HepG2 (cell line): ENCODE measurements at regions not wholly inside any gene's neighbourhood (a gene's known extent, or its start where the extent isn't known, plus 50 kb on each side); places are given as distances from the start of the nearest gene placed in this dataset.

ENCODE experiments used
- ATAC-seq: fragments of 200-7000 bp; cut with Tn5 transposase; 3 replicates; pipeline ENCODE4 v1.9.1; 2020; ENCODE audit warnings: mild to moderate bottlenecking, moderate library complexity
- BruUV-seq: library from RNA; stranded (reverse); fragments of 400-500 nt; replicated peaks from 2 replicates; lab custom pipeline; 2021; lab: Mats Ljungman, UMichigan
- CTCF ChIA-PET: fragments of 300-600 bp; formaldehyde crosslinking; extraction: SDS; loops from one replicate; lab custom pipeline; 2021; ENCODE audit warnings: low total read pairs, inconsistent platforms, low intra/inter-chr PET ratio; lab: Yijun Ruan, JAX
- POLR2A ChIA-PET: fragments of 350-600 bp; sonication (Branson Sonifier 250); formaldehyde crosslinking; loops from one replicate; lab custom pipeline; 2020; ENCODE audit warnings: antibody characterized with exemption, inconsistent platforms; lab: Yijun Ruan, JAX
- DNase-seq: peaks from one replicate; pipeline ENCODE4 v3.0.0-alpha.2; 2015; ENCODE audit warnings: low spot score
- FAIRE-seq: peaks from 3 replicates; lab custom pipeline; 2011; peaks lifted over from hg19 to GRCh38; lab: Jason Lieb, UNC
- H2AFZ ChIP-seq: one replicate; pipeline ENCODE4 v1.6.1; 2011; ENCODE audit warnings: low read length, inconsistent platforms
- H3K27ac ChIP-seq: fragments of 300-600 bp; 3 replicates; pipeline ENCODE4 v1.8.0; 2011; ENCODE audit warnings: mixed run types, mild to moderate bottlenecking, mixed read lengths, low read length, inconsistent platforms; ENCODE audit not compliant: insufficient read depth; ENCODE audit errors: extremely low read length
- H3K27me3 ChIP-seq, 2 experiments: fragments of 200-600 bp in 1 of 2; 2 replicates in 1 of 2; 3 replicates in 1 of 2; pipeline versions ENCODE4 v1.6.0 to v1.8.0; 2011; ENCODE audit warnings: low read length in 2 of 2, mild to moderate bottlenecking in 2 of 2, moderate library complexity in 2 of 2, inconsistent platforms in 1 of 2; ENCODE audit not compliant: insufficient read depth in 2 of 2, control insufficient read depth in 1 of 2
- H3K36me3 ChIP-seq, 2 experiments: fragments of 200-600 bp in 1 of 2; replicated peaks in 1 of 2; 2 replicates in 1 of 2; 3 replicates in 1 of 2; pipeline versions ENCODE4 v1.5.1 to v1.8.0; 2011; ENCODE audit warnings: low read length in 2 of 2, inconsistent platforms in 1 of 2; ENCODE audit not compliant: insufficient read depth in 2 of 2, control insufficient read depth in 1 of 2
- H3K4me1 ChIP-seq: 2 replicates; pipeline ENCODE4 v1.5.1; 2012; ENCODE audit warnings: low read length, inconsistent platforms; ENCODE audit not compliant: insufficient read depth
- H3K4me2 ChIP-seq: 2 replicates; pipeline ENCODE4 v1.6.0; 2011; ENCODE audit warnings: low read depth, low read length, inconsistent platforms
- H3K4me3 ChIP-seq, 3 experiments: fragments of 200-600 bp in 1 of 3; sonication (generic), shearing (Covaris generic) in 1 of 3; replicated peaks in 1 of 3; 2 replicates each; pipeline ENCODE4 v1.5.1; 2011 to 2016; ENCODE audit warnings: low read length in 3 of 3, inconsistent platforms in 2 of 3, low read depth in 2 of 3, mild to moderate bottlenecking in 2 of 3, control low read depth in 1 of 3, mixed read lengths in 1 of 3; ENCODE audit not compliant: insufficient read depth in 1 of 3
- H3K79me2 ChIP-seq: one replicate; pipeline ENCODE4 v1.6.1; 2011; ENCODE audit warnings: low read length, inconsistent platforms; ENCODE audit not compliant: insufficient read depth
- H3K9ac ChIP-seq: 2 replicates; pipeline ENCODE4 v1.6.0; 2011; ENCODE audit warnings: mild to moderate bottlenecking, low read depth, low read length, inconsistent platforms; ENCODE audit not compliant: insufficient read depth
- H3K9me3 ChIP-seq: 2 replicates; pipeline ENCODE4 v1.5.1; 2012; ENCODE audit warnings: mild to moderate bottlenecking, low read length
- H4K20me1 ChIP-seq: 2 replicates; pipeline ENCODE4 v1.6.0; 2011; ENCODE audit warnings: inconsistent platforms, mild to moderate bottlenecking, low read length, moderate library complexity; ENCODE audit not compliant: insufficient read depth
- CCAR2 ChIP-seq: fragments of 200-400 bp; formaldehyde crosslinking; optimal IDR thresholded peaks from 2 replicates; pipeline ENCODE3; 2018; ENCODE audit warnings: low read depth, mild to moderate bottlenecking, low read length, moderate library complexity
- EED ChIP-seq: sonication (generic); formaldehyde crosslinking; IDR thresholded peaks from 2 replicates; pipeline ENCODE4 v1.5.0; 2020; ENCODE audit warnings: mild to moderate bottlenecking, missing genetic modification reagents
- EP300 ChIP-seq, 3 experiments: sonication (generic) in 1 of 3; formaldehyde crosslinking in 1 of 3; IDR thresholded peaks; 2 replicates each; pipeline versions ENCODE4 v1.5.1 to v1.6.1; 2011 to 2020; ENCODE audit warnings: low read depth in 2 of 3, low read length in 2 of 3, borderline replicate concordance in 1 of 3, improper control_type of control experiment in 1 of 3, mild to moderate bottlenecking in 1 of 3, missing genetic modification reagents in 1 of 3, moderate library complexity in 1 of 3
- HCFC1 ChIP-seq: fragments of 150-350 bp; IDR thresholded peaks from 2 replicates; pipeline ENCODE4 v1.6.1; 2014; ENCODE audit warnings: low read depth, low read length
- HOXA9 ChIP-seq: sonication (generic); formaldehyde crosslinking; IDR thresholded peaks from 2 replicates; pipeline ENCODE4 v1.8.1; 2022; ENCODE audit warnings: missing genetic modification reagents, mild to moderate bottlenecking, moderate library complexity, borderline replicate concordance
- NAIF1 ChIP-seq: sonication (generic); formaldehyde crosslinking; IDR thresholded peaks from 2 replicates; pipeline ENCODE4 v1.5.0; 2020; ENCODE audit warnings: mild to moderate bottlenecking, missing genetic modification reagents, borderline replicate concordance
- NFATC3 ChIP-seq: sonication (generic); formaldehyde crosslinking; IDR thresholded peaks from 2 replicates; pipeline ENCODE4 v1.5.1; 2020; ENCODE audit warnings: mild to moderate bottlenecking, missing genetic modification reagents
- NFYC ChIP-seq: IDR thresholded peaks from 2 replicates; pipeline ENCODE4 v1.6.1; 2016; ENCODE audit warnings: missing genetic modification reagents, missing compliant biosample characterization
- RAD21 ChIP-seq: fragments of 450-650 bp; formaldehyde crosslinking; IDR thresholded peaks from 2 replicates; pipeline ENCODE4 v1.5.0; 2020; ENCODE audit warnings: mild to moderate bottlenecking
- SIN3A ChIP-seq: IDR thresholded peaks from 2 replicates; pipeline ENCODE4 v1.6.1; 2011; ENCODE audit warnings: low read depth, mild to moderate bottlenecking, control low read depth, low read length, borderline replicate concordance
- SIX1 ChIP-seq: sonication (generic); formaldehyde crosslinking; IDR thresholded peaks from 2 replicates; pipeline ENCODE4 v1.4.0; 2020; ENCODE audit warnings: missing genetic modification reagents, borderline replicate concordance
- SNAPC2 ChIP-seq: sonication (generic); formaldehyde crosslinking; IDR thresholded peaks from 2 replicates; pipeline ENCODE4 v1.8.1; 2022; ENCODE audit warnings: mild to moderate bottlenecking, missing genetic modification reagents
- TBL1XR1 ChIP-seq: fragments of 150-350 bp; IDR thresholded peaks from 2 replicates; pipeline ENCODE4 v1.6.1; 2014; ENCODE audit warnings: borderline replicate concordance, low read length; ENCODE audit not compliant: partially characterized antibody
- XBP1 ChIP-seq: sonication (generic); formaldehyde crosslinking; IDR thresholded peaks from 2 replicates; pipeline ENCODE4 v1.5.0; 2020; ENCODE audit warnings: missing genetic modification reagents
- ZMYM4 ChIP-seq: sonication (generic); formaldehyde crosslinking; IDR thresholded peaks from 2 replicates; pipeline ENCODE4 v1.8.1; 2023; ENCODE audit warnings: mild to moderate bottlenecking, missing genetic modification reagents
- ZNF232 ChIP-seq: sonication (generic); formaldehyde crosslinking; IDR thresholded peaks from 2 replicates; pipeline ENCODE4 v1.4.0; 2020; ENCODE audit warnings: missing genetic modification reagents, borderline replicate concordance
- ZNF558 ChIP-seq: sonication (generic); formaldehyde crosslinking; IDR thresholded peaks from 2 replicates; pipeline ENCODE4 v1.9.0; 2022; ENCODE audit warnings: mild to moderate bottlenecking, missing genetic modification reagents, borderline replicate concordance
- ZNF747 ChIP-seq: sonication (generic); formaldehyde crosslinking; IDR thresholded peaks from 2 replicates; pipeline ENCODE4 v1.8.1; 2023; ENCODE audit warnings: missing genetic modification reagents, mild to moderate bottlenecking, borderline replicate concordance
- WGBS: methylation state at CpG from one replicate; pipeline ENCODE4 v1.1.6; 2017; ENCODE audit warnings: low lambda C conversion rate; 5-methylcytosine and 5-hydroxymethylcytosine counted together
- in situ Hi-C: cut with HindIII; loops from 2 replicates; pipeline ENCODE4 v1.10.0; 2017; ENCODE audit warnings: low pct_unique_long_range_greater_than_20kb; ENCODE audit not compliant: extremely low pct_ligation_motif_present
- intact Hi-C: fragments of 100-400 bp; cut with micrococcal nuclease; formaldehyde crosslinking; loops from one replicate; pipeline ENCODE4 v1.10.0; 2022; ENCODE audit not compliant: unreplicated experiment
- TF ChIP-seq, protein P1 (sequence below): sonication (generic); formaldehyde crosslinking; IDR thresholded peaks from 2 replicates; pipeline ENCODE4 v1.4.0; 2020; ENCODE audit warnings: missing genetic modification reagents

DNA sequence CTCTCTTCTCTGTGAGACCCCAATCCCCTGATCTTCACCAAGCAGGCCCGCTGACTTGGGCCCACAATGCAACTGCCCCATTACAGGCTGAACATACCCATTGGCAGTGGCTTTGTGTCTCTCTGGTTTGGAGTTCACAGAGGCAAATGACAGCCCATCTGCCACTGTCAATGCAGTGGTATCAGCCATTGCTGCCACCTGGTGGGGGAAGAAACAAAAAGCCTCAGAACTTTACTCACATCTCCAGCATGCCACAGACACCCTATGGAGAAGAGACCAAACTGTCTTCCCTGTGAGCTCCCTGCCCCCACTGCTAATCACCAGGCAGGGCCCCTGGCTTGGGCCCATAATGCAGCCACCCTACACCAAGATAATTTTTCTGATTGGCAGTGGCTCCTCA is 729.3 kb upstream of the ACTRT1 start (continued):
- TF ChIP-seq, protein P1, sequence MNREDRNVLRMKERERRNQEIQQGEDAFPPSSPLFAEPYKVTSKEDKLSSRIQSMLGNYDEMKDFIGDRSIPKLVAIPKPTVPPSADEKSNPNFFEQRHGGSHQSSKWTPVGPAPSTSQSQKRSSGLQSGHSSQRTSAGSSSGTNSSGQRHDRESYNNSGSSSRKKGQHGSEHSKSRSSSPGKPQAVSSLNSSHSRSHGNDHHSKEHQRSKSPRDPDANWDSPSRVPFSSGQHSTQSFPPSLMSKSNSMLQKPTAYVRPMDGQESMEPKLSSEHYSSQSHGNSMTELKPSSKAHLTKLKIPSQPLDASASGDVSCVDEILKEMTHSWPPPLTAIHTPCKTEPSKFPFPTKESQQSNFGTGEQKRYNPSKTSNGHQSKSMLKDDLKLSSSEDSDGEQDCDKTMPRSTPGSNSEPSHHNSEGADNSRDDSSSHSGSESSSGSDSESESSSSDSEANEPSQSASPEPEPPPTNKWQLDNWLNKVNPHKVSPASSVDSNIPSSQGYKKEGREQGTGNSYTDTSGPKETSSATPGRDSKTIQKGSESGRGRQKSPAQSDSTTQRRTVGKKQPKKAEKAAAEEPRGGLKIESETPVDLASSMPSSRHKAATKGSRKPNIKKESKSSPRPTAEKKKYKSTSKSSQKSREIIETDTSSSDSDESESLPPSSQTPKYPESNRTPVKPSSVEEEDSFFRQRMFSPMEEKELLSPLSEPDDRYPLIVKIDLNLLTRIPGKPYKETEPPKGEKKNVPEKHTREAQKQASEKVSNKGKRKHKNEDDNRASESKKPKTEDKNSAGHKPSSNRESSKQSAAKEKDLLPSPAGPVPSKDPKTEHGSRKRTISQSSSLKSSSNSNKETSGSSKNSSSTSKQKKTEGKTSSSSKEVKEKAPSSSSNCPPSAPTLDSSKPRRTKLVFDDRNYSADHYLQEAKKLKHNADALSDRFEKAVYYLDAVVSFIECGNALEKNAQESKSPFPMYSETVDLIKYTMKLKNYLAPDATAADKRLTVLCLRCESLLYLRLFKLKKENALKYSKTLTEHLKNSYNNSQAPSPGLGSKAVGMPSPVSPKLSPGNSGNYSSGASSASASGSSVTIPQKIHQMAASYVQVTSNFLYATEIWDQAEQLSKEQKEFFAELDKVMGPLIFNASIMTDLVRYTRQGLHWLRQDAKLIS (CRISPR knock-in tag): no peak
- TF ChIP-seq RAD21: peak; percentile 52
- TF ChIP-seq SIN3A: no peak
- 0 out of 2 replicates have a peak, but pooled peaks have one; percentile 18 for TF ChIP-seq ZMYM4 (CRISPR knock-in tag)
- TF ChIP-seq NAIF1: no peak
- TF ChIP-seq CCAR2: no peak
- no peak for TF ChIP-seq XBP1
- TF ChIP-seq HCFC1: no peak
- TF ChIP-seq ZNF558 (CRISPR knock-in tag): no peak

DNA sequence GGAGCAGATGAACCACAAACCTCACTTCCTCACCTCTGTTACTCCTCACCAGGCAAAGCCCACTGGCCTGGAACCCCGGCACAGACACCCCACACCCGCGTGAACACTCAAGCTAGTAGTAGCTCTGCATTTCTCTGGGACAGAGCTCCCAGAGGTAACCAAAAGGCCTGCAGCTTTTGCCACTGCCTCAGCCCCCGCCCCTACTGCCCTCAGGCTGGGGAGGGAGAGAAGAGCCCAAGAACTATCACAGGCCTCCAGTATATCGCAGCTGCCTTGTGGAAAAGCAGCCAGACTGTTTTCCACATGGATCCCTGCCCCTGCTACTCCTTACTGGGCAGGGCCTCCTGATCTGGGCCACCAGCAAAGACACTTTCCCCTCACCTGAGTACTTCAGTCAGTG is 728.7 kb upstream of the ACTRT1 start:
- no TSS peak for BruUV-seq
- H3K79me2 ChIP-seq: no peaks in the 10 kb centered on the region
- H3K27ac ChIP-seq: no peak overlapping the region
- no CpG with 5 or more reads among the region's 5 CpGs for WGBS
- H3K36me3 ChIP-seq: no peaks in the 10 kb centered on the region
- ChIA-PET CTCF (no interaction called here), POLR2A (no interaction called here)
- H3K9ac ChIP-seq: no peak overlapping the region
- no peaks in the 10 kb centered on the region for H3K27me3 ChIP-seq
- intact Hi-C loops: no loop called here
- no peak overlapping the region for H2AFZ ChIP-seq
- ATAC-seq: peak; percentile 23; the same call in 2 of the 3 replicates
- in situ Hi-C loops: no loop called here
- no peak for DNase-seq
- H3K4me1 ChIP-seq: peaks cover 22% of the 10 kb centered on the region
- H3K9me3 ChIP-seq: no peaks in the 10 kb centered on the region
- no peaks in the 10 kb centered on the region for H4K20me1 ChIP-seq
- no peak overlapping the region for H3K4me2 ChIP-seq
- TF ChIP-seq EED (CRISPR knock-in tag): no peak
- TF ChIP-seq HOXA9: no peak
- no peak for TF ChIP-seq NFYC (CRISPR knock-in tag)
- no peak for TF ChIP-seq SIX1 (CRISPR knock-in tag)
- TF ChIP-seq TBL1XR1: no peak
- no peak for TF ChIP-seq SNAPC2 (CRISPR knock-in tag)
- TF ChIP-seq NFATC3 (CRISPR knock-in tag): no peak
- no peak for TF ChIP-seq EP300 (IDR thresholded peaks at IDR 0.05; ENCODE audit: low read depth in 2 of 2, low read length in 2 of 2)
- no peak for TF ChIP-seq EP300 (CRISPR knock-in tag; IDR thresholded peaks at IDR 0.05; ENCODE audit: borderline replicate concordance)
- TF ChIP-seq ZNF232: no peak
- no peak for TF ChIP-seq ZNF747 (CRISPR knock-in tag)
- TF ChIP-seq, all 625 proteins: peak for 0
- H3K4me3 ChIP-seq: no peak overlapping the region
- FAIRE-seq: no peak
